ENCODE measurements at regions not wholly inside any gene's neighbourhood (a gene's known extent, or its start where the extent isn't known, plus 50 kb on each side); places are given as distances from the start of the nearest gene placed in this dataset. TPM values are rescaled to one million over a fixed set of nuclear protein-coding genes. Genes with fewer than 3 reads are reported as not detected.

DNA sequence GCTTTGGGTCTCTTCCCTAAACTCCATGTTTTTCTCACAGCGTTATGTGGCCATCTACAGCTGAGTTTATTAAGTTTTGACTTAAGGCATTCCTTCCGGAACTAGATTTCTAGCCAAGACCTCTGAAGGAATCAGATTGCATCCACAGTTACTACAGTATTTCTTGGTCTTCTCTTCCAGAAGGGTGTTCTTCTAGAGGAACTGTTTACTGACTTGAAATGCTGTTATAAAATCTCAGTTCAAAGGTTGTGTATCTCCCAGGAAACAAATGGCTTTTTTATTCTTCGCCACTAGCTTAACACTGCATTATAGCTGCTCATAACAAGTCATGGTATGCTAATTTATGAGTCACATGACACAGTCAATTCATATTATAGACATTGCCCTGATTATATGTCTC, 55.3 kb upstream of the RAD23B start:
- Histone ChIP-seq H3K27ac (no peak overlapping the region), H3K36me3 (no peaks in the 10 kb centered on the region), H3K9me3 (no peaks in the 10 kb centered on the region), H3K27me3 (no peaks in the 10 kb centered on the region), H3K4me1 (ENCODE audit: insufficient read depth) (no peaks in the 10 kb centered on the region), H3K4me3 (no peak overlapping the region)
- no peak for DNase-seq
- 38 to 44% (median 42%) methylated on average over 3 of the region's 3 CpGs for WGBS, 3 donors
- intact Hi-C loops (cut with DNase I): no loop called here
- TF ChIP-seq POLR2A (IDR thresholded peaks at IDR 0.05) (no peak), EP300 (IDR thresholded peaks at IDR 0.05) (no peak)
- TF ChIP-seq, protein P1, sequence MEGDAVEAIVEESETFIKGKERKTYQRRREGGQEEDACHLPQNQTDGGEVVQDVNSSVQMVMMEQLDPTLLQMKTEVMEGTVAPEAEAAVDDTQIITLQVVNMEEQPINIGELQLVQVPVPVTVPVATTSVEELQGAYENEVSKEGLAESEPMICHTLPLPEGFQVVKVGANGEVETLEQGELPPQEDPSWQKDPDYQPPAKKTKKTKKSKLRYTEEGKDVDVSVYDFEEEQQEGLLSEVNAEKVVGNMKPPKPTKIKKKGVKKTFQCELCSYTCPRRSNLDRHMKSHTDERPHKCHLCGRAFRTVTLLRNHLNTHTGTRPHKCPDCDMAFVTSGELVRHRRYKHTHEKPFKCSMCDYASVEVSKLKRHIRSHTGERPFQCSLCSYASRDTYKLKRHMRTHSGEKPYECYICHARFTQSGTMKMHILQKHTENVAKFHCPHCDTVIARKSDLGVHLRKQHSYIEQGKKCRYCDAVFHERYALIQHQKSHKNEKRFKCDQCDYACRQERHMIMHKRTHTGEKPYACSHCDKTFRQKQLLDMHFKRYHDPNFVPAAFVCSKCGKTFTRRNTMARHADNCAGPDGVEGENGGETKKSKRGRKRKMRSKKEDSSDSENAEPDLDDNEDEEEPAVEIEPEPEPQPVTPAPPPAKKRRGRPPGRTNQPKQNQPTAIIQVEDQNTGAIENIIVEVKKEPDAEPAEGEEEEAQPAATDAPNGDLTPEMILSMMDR (IDR thresholded peaks at IDR 0.05): no peak

DNA sequence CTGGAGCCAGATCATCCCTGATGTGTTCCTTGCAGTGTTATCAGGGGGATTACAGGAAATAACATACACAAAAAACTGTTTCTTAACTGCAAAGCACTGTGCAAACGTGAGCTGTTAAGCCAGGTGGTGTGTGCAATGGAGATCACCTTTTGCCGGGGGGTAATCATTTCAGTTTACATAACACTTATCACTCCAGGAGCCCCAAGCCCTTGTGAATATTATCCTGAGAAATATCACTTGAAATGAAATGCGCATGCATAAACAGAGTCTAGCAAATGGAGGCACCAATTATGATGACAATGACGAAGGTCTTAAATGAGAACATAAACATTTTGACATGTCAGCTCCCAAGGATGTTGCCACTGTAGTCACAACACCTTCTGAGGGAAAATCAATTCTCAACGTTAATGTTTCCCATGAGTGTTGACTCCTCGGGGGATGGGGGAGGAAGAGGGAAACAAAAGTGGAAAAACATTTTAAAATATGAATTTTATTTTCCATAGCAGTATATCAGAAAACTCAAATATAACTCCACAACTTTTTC, 54.5 kb upstream of the RAD23B start:
- Histone ChIP-seq H3K27me3 (no peaks in the 10 kb centered on the region), H3K4me3 (no peak overlapping the region), H3K4me1 (ENCODE audit: insufficient read depth) (no peaks in the 10 kb centered on the region), H3K36me3 (no peaks in the 10 kb centered on the region), H3K27ac (no peak overlapping the region), H3K9me3 (no peaks in the 10 kb centered on the region)
- no peak for DNase-seq
- TF ChIP-seq, protein P1 (IDR thresholded peaks at IDR 0.05): no peak
- TF ChIP-seq EP300 (IDR thresholded peaks at IDR 0.05): no peak
- no peak for TF ChIP-seq POLR2A (IDR thresholded peaks at IDR 0.05)
- intact Hi-C loops (cut with DNase I): no loop called here
- 50 to 63% (median 55%) methylated on average over 6 of the region's 6 CpGs for WGBS, 3 donors

DNA sequence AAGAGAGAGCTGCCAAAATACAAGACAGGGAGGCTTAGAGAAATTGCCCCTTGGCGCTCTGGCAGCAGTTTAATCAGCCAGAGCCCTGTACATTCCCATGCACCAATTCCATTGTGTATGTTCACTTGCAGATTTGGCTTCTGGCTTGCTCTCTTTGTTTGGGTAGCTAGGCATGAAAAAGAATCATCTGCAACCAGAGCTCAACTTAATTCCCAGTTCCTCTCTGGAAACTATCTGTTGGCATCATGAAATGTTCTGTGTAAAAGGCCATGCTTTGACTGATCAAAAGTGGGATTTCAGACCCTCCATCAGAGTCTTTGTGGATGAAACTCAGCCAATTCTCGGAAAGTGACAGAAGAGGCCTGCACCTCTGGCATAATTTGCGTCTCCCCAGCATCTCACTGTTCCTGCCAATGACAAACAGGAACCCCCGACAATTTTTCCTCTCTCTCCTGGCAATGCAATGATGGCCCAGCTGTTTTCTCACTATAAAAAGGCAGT, 53.8 kb upstream of the RAD23B start:
- intact Hi-C loops (cut with DNase I): no loop called here
- TF ChIP-seq POLR2A (IDR thresholded peaks at IDR 0.05): no peak
- no peak overlapping the region for H3K4me3 ChIP-seq
- DNase-seq: no peak
- no peaks in the 10 kb centered on the region for H3K9me3 ChIP-seq
- H3K27me3 ChIP-seq: no peaks in the 10 kb centered on the region
- WGBS, 3 donors: 63 to 74% (median 71%) methylated on average over 4 of the region's 4 CpGs
- no peaks in the 10 kb centered on the region for H3K36me3 ChIP-seq
- H3K27ac ChIP-seq: no peak overlapping the region
- H3K4me1 ChIP-seq (ENCODE audit: insufficient read depth): no peaks in the 10 kb centered on the region

Small RNA genes lying in the stretch of these regions (small RNA-seq; reads per million reads assigned to genes)
- gene AL807761.1: not detected
